BLaER1 treated with 17β-estradiol and CSF1 and Interleukin-3, amounts not matched to agents 10 nM and 100 nM (cell line): ENCODE measurements at regions not wholly inside any gene's neighbourhood (a gene's known extent, or its start where the extent isn't known, plus 50 kb on each side); places are given as distances from the start of the nearest gene placed in this dataset.

Source experiments
- H3K27ac ChIP-seq, 11 experiments: shearing (Covaris generic); formaldehyde crosslinking; 2 replicates each; pipeline ENCODE4 v1.8.1; 2022
- H3K27me3 ChIP-seq, 11 experiments: shearing (Covaris generic); formaldehyde crosslinking; 2 replicates each; pipeline ENCODE4 v1.8.1; 2022
- H3K36me3 ChIP-seq, 11 experiments: shearing (Covaris generic); formaldehyde crosslinking; 2 replicates each; pipeline ENCODE4 v1.8.1; 2022
- H3K4me1 ChIP-seq, 10 experiments: shearing (Covaris generic); formaldehyde crosslinking; 2 replicates each; pipeline ENCODE4 v1.8.1; 2022
- H3K4me2 ChIP-seq, 11 experiments: shearing (Covaris generic); formaldehyde crosslinking; 2 replicates each; pipeline ENCODE4 v1.8.1; 2022
- H3K4me3 ChIP-seq, 10 experiments: shearing (Covaris generic); formaldehyde crosslinking; 2 replicates each; pipeline ENCODE4 v1.8.1; 2022
- H3K9ac ChIP-seq, 11 experiments: shearing (Covaris generic); formaldehyde crosslinking; 2 replicates each; pipeline ENCODE4 v1.8.1; 2022
- H3K9me3 ChIP-seq, 11 experiments: shearing (Covaris generic); formaldehyde crosslinking; replicated peaks in 1 of 11; 2 replicates each; pipeline ENCODE4 v1.8.1; 2022
- H4K20me1 ChIP-seq, 11 experiments: shearing (Covaris generic); formaldehyde crosslinking; 2 replicates each; pipeline ENCODE4 v1.8.1; 2022
- Cebpa-rat ChIP-seq, 11 experiments: shearing (Covaris generic); IDR thresholded peaks; 2 replicates each; pipeline ENCODE4 v1.8.1; 2022

GRCh38 chr4:1510931-1511330 is 104.7 kb upstream of the NKX1-1 start:
- no peaks in the 10 kb centered on the region for H3K27me3 ChIP-seq

GRCh38 chr4:1509366-1509765 is 103.1 kb upstream of the NKX1-1 start:
- H3K36me3 ChIP-seq, result no peaks in the 10 kb centered on the region
- H3K9ac ChIP-seq, result no peak overlapping the region; a peak in 1 of 22 replicates
- no peak overlapping the region for H3K27ac ChIP-seq
- no peak overlapping the region for H3K4me2 ChIP-seq
- peaks cover 5 to 26% (median 16%) of the 10 kb centered on the region in 11 experiments; a peak in 18 of 22 replicates for H3K9me3 ChIP-seq
- H4K20me1 ChIP-seq, result peaks cover 0 to 6% (median 0%) of the 10 kb centered on the region in 11 experiments; a peak in 1 of 22 replicates
- H3K4me1 ChIP-seq, result peaks cover 0 to 4% (median 0%) of the 10 kb centered on the region in 10 experiments; a peak in 1 of 20 replicates
- H3K27me3 ChIP-seq, result no peaks in the 10 kb centered on the region
- no peak overlapping the region for H3K4me3 ChIP-seq
- no peak for TF ChIP-seq Cebpa-rat (IDR thresholded peaks at IDR 0.05)

More at GRCh38 chr4:1510931-1511330, 104.7 kb upstream of the NKX1-1 start:
- Histone ChIP-seq H3K36me3 (no peaks in the 10 kb centered on the region), H3K4me1 (peaks cover 0 to 6% (median 2%) of the 10 kb centered on the region in 10 experiments; a peak in 6 of 20 replicates), H3K4me2 (no peak overlapping the region), H3K9me3 (peaks cover 5 to 26% (median 16%) of the 10 kb centered on the region in 11 experiments; a peak in 18 of 22 replicates), H3K27ac (no peak overlapping the region), H4K20me1 (peaks cover 0 to 2% (median 0%) of the 10 kb centered on the region in 11 experiments; a peak in 1 of 22 replicates), H3K9ac (no peak overlapping the region), H3K4me3 (no peak overlapping the region)
- no peak for TF ChIP-seq Cebpa-rat (IDR thresholded peaks at IDR 0.05)

- no peaks in the 10 kb centered on the region for H3K27me3 ChIP-seq
- H3K27ac ChIP-seq, result no peak overlapping the region
- H3K9ac ChIP-seq, result no peak overlapping the region
- peaks cover 0 to 6% (median 0%) of the 10 kb centered on the region in 11 experiments; a peak in 1 of 22 replicates for H4K20me1 ChIP-seq
- no peak overlapping the region for H3K4me3 ChIP-seq
- no peak overlapping the region for H3K4me2 ChIP-seq
- H3K9me3 ChIP-seq, result peaks cover 4 to 20% (median 10%) of the 10 kb centered on the region in 11 experiments; a peak in 17 of 22 replicates
- no peaks in the 10 kb centered on the region for H3K36me3 ChIP-seq
- TF ChIP-seq Cebpa-rat (IDR thresholded peaks at IDR 0.05), result no peak
- peaks cover 0 to 4% (median 0%) of the 10 kb centered on the region in 10 experiments; a peak in 1 of 20 replicates for H3K4me1 ChIP-seq
Measured at GRCh38 chr4:1508161-1509160, 102.2 kb upstream of the NKX1-1 start.

- Histone ChIP-seq H3K9me3 (peaks cover 0 to 8% (median 0%) of the 10 kb centered on the region in 11 experiments; a peak in 6 of 22 replicates), H3K36me3 (no peaks in the 10 kb centered on the region), H3K27me3 (no peaks in the 10 kb centered on the region), H3K4me1 (peaks cover 0 to 4% (median 0%) of the 10 kb centered on the region in 10 experiments; a peak in 1 of 20 replicates), H4K20me1 (peaks cover 0 to 6% (median 0%) of the 10 kb centered on the region in 11 experiments; a peak in 1 of 22 replicates), H3K4me2 (no peak overlapping the region), H3K9ac (no peak overlapping the region), H3K27ac (no peak overlapping the region), H3K4me3 (no peak overlapping the region)
- TF ChIP-seq Cebpa-rat (IDR thresholded peaks at IDR 0.05), result no peak
Measured at GRCh38 chr4:1506956-1507721, 100.9 kb upstream of the NKX1-1 start.

- Histone ChIP-seq H3K27me3 (no peaks in the 10 kb centered on the region), H3K9ac (no peak overlapping the region), H4K20me1 (peaks cover 0 to 6% (median 0%) of the 10 kb centered on the region in 11 experiments; a peak in 1 of 22 replicates), H3K9me3 (no peaks in the 10 kb centered on the region), H3K36me3 (no peaks in the 10 kb centered on the region), H3K4me3 (no peak overlapping the region), H3K27ac (no peak overlapping the region), H3K4me2 (no peak overlapping the region), H3K4me1 (peaks cover 0 to 4% (median 0%) of the 10 kb centered on the region in 10 experiments; a peak in 1 of 20 replicates)
- TF ChIP-seq Cebpa-rat (IDR thresholded peaks at IDR 0.05), result no peak
Measured at GRCh38 chr4:1505511-1506460, 99.5 kb upstream of the NKX1-1 start.

- Histone ChIP-seq H3K4me1 (peaks cover 0 to 4% (median 0%) of the 10 kb centered on the region in 10 experiments; a peak in 1 of 20 replicates), H3K4me2 (no peak overlapping the region), H3K36me3 (no peaks in the 10 kb centered on the region), H3K4me3 (no peak overlapping the region), H3K9ac (no peak overlapping the region), H3K9me3 (no peaks in the 10 kb centered on the region), H3K27ac (no peak overlapping the region), H4K20me1 (peaks cover 0 to 13% (median 0%) of the 10 kb centered on the region in 11 experiments; a peak in 1 of 22 replicates), H3K27me3 (no peaks in the 10 kb centered on the region)
- TF ChIP-seq Cebpa-rat (IDR thresholded peaks at IDR 0.05), result no peak
Measured at GRCh38 chr4:1504595-1505500, 98.6 kb upstream of the NKX1-1 start.
